HG02870 (cell line): ENCODE measurements at regions not wholly inside any gene's neighbourhood (a gene's known extent, or its start where the extent isn't known, plus 50 kb on each side); places are given as distances from the start of the nearest gene placed in this dataset.
"Not testable (repeated sequence)": the region's sequence is repeated elsewhere in the genome, so short reads cannot be mapped to it uniquely, and the experiment has no call there.

ENCODE experiments used
- ATAC-seq: cut with Tn5 transposase; IDR thresholded peaks from one replicate; pipeline ENCODE4 v1.9.1; 2021; ENCODE audit warnings: mild to moderate bottlenecking, moderate library complexity; ENCODE audit not compliant: unreplicated experiment

- no peak for ATAC-seq
These were observed 108.1 kb downstream of the ZFAND4 start for GRCh38 chr10:45564303-45564959.

- no peak for ATAC-seq
These were observed 110.6 kb downstream of the ZFAND4 start for GRCh38 chr10:45561952-45562351.

GRCh38 chr10:45560262-45560661, 112.3 kb downstream of the ZFAND4 start:
- no peak for ATAC-seq

- ATAC-seq: no peak
These were observed 114.1 kb downstream of the ZFAND4 start for GRCh38 chr10:45558425-45558824.

GRCh38 chr10:45557275-45557905, 115.2 kb downstream of the ZFAND4 start:
- ATAC-seq: no peak

GRCh38 chr10:45555795-45556194, 116.8 kb downstream of the ZFAND4 start:
- no peak for ATAC-seq

GRCh38 chr10:45555332-45555731, 117.2 kb downstream of the ZFAND4 start:
- not testable (repeated sequence) for ATAC-seq

- no peak for ATAC-seq
These were observed 119.0 kb downstream of the ZFAND4 start for GRCh38 chr10:45553613-45554012.

- peak; percentile 81 for ATAC-seq
These were observed 119.4 kb downstream of the ZFAND4 start for GRCh38 chr10:45553155-45553554.

- no peak for ATAC-seq
These were observed 120.1 kb downstream of the ZFAND4 start for GRCh38 chr10:45552476-45552875.

GRCh38 chr10:45550903-45551786, 121.4 kb downstream of the ZFAND4 start:
- ATAC-seq: no peak

GRCh38 chr10:45548068-45548467, 124.5 kb downstream of the ZFAND4 start:
- no peak for ATAC-seq

GRCh38 chr10:45547207-45547606, 125.4 kb downstream of the ZFAND4 start:
- no peak for ATAC-seq

GRCh38 chr10:45545150-45545549, 127.4 kb downstream of the ZFAND4 start:
- ATAC-seq: no peak

GRCh38 chr10:45544191-45544590, 128.4 kb downstream of the ZFAND4 start:
- ATAC-seq: no peak

GRCh38 chr10:45541032-45541431, 131.5 kb downstream of the ZFAND4 start:
- ATAC-seq: not testable (repeated sequence)

- ATAC-seq: not testable (repeated sequence)
These were observed 132.0 kb downstream of the ZFAND4 start for GRCh38 chr10:45540589-45540988.

- not testable (repeated sequence) for ATAC-seq
These were observed 133.0 kb downstream of the ZFAND4 start for GRCh38 chr10:45539569-45539968.

- ATAC-seq: no peak
These were observed 138.0 kb downstream of the ZFAND4 start for GRCh38 chr10:45534572-45534971.

GRCh38 chr10:45532480-45532879, 140.1 kb downstream of the ZFAND4 start:
- no peak for ATAC-seq

- ATAC-seq: no peak
These were observed 146.2 kb downstream of the ZFAND4 start for GRCh38 chr10:45526309-45526905.
